Testis (tissue), 2 donors: ENCODE measurements at regions not wholly inside any gene's neighbourhood (a gene's known extent, or its start where the extent isn't known, plus 50 kb on each side); places are given as distances from the start of the nearest gene placed in this dataset.

ENCODE experiments used
- CTCF ChIP-seq, 3 experiments: fragments of 450-650 bp in 2 of 3; fragments of 200-600 bp in 1 of 3; sonication (generic) in 1 of 3; IDR thresholded peaks; one replicate each; pipeline ENCODE4 v1.5.1; 2016 to 2019; ENCODE audit warnings: antibody characterized with exemption in 3 of 3, mild to moderate bottlenecking in 2 of 3, moderate library complexity in 1 of 3
- POLR2A ChIP-seq: fragments of 450-650 bp; IDR thresholded peaks from one replicate; pipeline ENCODE4 v1.6.1; 2017; ENCODE audit warnings: antibody characterized with exemption, mild to moderate bottlenecking, moderate library complexity

- TF ChIP-seq CTCF (IDR thresholded peaks at IDR 0.05), result no peak
- TF ChIP-seq POLR2A, result no peak
These were observed 105.2 kb upstream of the MAN1A1 start for GRCh38 chr6:119454714-119455113.
